ENCODE measurements at regions not wholly inside any gene's neighbourhood (a gene's known extent, or its start where the extent isn't known, plus 50 kb on each side); places are given as distances from the start of the nearest gene placed in this dataset.
"Not testable (repeated sequence)": the region's sequence is repeated elsewhere in the genome, so short reads cannot be mapped to it uniquely, and the experiment has no call there.

GRCh38 chr20:1845163-1845523 is 50.1 kb upstream of the SIRPA start:
- DNase-seq (ENCODE audit: low read depth): no peak

GRCh38 chr20:1844325-1845162 is 50.7 kb upstream of the SIRPA start:
- no peak for DNase-seq (ENCODE audit: low read depth)

GRCh38 chr20:1842281-1842680 is 52.9 kb upstream of the SIRPA start:
- DNase-seq (ENCODE audit: low read depth): no peak

GRCh38 chr20:1841554-1842140 is 53.6 kb upstream of the SIRPA start:
- DNase-seq (ENCODE audit: low read depth): no peak

GRCh38 chr20:1840817-1841553 is 54.2 kb upstream of the SIRPA start:
- no peak for DNase-seq (ENCODE audit: low read depth)

- not testable (repeated sequence) for DNase-seq (ENCODE audit: low read depth)
Observed at GRCh38 chr20:1839376-1840317, 55.6 kb upstream of the SIRPA start.

- DNase-seq (ENCODE audit: low read depth): no peak
Observed at GRCh38 chr20:1838556-1839279, 56.5 kb upstream of the SIRPA start.

GRCh38 chr20:1835186-1836035 is 59.8 kb upstream of the SIRPA start:
- DNase-seq (ENCODE audit: low read depth): no peak

GRCh38 chr20:1833728-1834726 is 61.2 kb upstream of the SIRPA start:
- no peak for DNase-seq (ENCODE audit: low read depth)

GRCh38 chr20:1833216-1833615 is 62.0 kb upstream of the SIRPA start:
- DNase-seq (ENCODE audit: low read depth): no peak

GRCh38 chr20:1832634-1833033 is 62.6 kb upstream of the SIRPA start:
- no peak for DNase-seq (ENCODE audit: low read depth)

- no peak for DNase-seq (ENCODE audit: low read depth)
Observed at GRCh38 chr20:1831606-1832005, 63.6 kb upstream of the SIRPA start.

- DNase-seq (ENCODE audit: low read depth): no peak
Observed at GRCh38 chr20:1831096-1831495, 64.1 kb upstream of the SIRPA start.

GRCh38 chr20:1830240-1830639 is 65.0 kb upstream of the SIRPA start:
- no peak for DNase-seq (ENCODE audit: low read depth)

GRCh38 chr20:1829531-1829930 is 65.7 kb upstream of the SIRPA start:
- DNase-seq (ENCODE audit: low read depth): no peak

GRCh38 chr20:1828786-1829131 is 66.4 kb upstream of the SIRPA start:
- no peak for DNase-seq (ENCODE audit: low read depth)

- DNase-seq (ENCODE audit: low read depth): no peak
Observed at GRCh38 chr20:1827974-1828785, 67.0 kb upstream of the SIRPA start.

- DNase-seq (ENCODE audit: low read depth): no peak
Observed at GRCh38 chr20:1827510-1827973, 67.7 kb upstream of the SIRPA start.
